Inflammatory macrophage treated with lipopolysaccharide for 4 hours (primary cell): ENCODE measurements at regions not wholly inside any gene's neighbourhood (a gene's known extent, or its start where the extent isn't known, plus 50 kb on each side); places are given as distances from the start of the nearest gene placed in this dataset.

Experiments
- DNase-seq: peaks from one replicate; pipeline ENCODE4 v3.0.0-alpha.2; 2020

GRCh38 chr4:71247706-71248105, 91.1 kb upstream of the SLC4A4 start:
- DNase-seq: no peak

DNA sequence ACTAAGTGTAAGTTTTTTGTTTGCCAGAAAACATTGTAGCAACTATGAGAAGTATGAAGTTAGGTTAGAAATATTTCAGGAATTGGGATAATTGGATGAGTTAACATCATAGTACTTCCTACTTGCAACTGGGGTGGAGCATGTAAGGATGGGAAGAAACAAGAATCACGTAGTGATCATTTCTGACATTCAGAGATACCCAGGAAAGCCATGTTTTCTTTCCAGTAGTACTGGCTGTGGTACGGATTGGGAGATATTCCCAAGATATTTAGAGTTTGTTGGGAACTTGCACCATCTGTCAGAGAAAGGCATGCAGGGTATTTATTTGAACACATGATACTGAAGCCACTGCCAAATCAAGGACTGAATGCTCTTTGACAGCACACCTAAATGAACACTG, 87.6 kb upstream of the SLC4A4 start:
- DNase-seq: no peak

DNA sequence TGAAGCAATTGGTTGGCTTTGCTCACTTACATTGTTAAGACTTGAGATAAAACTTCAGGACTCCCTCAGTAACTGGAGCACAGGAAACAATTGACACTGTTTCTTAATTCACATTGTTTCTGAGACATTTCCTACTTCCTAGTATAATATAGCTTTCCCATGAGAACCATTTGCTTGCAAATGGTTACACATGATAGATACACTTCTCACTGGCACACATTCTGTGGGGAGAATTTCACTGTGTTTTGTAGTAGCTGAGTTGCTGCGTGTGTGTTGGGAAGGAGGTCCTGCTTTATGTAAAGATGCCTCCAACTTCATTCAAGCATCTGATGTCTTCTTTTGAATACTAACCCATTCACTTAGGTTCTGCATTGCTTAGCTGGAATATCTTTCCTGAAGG, 85.3 kb upstream of the SLC4A4 start:
- DNase-seq: no peak

- DNase-seq: no peak
These were observed 84.3 kb upstream of the SLC4A4 start for GRCh38 chr4:71254451-71255012.

DNA sequence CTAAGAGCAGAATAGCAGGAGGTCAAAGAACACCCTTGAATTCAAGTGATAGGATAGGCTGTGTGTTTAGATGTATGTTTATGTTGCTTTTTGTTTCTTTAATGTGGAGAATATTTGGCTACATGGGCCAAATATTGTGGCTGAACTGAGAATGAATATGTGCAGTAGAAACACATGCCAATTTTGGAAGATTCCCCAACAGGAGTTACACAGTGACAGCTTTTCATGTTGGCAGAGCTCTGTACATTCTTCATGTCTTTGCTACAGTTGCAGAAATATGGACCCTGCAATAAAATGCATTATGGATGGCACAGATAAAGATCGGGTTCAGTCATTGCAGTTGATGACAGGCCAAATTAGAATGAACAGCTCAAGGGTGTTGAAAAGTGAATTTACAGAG, 82.8 kb upstream of the SLC4A4 start:
- no peak for DNase-seq

- no peak for DNase-seq
These were observed 81.1 kb upstream of the SLC4A4 start for GRCh38 chr4:71257761-71258160.

GRCh38 chr4:71258323-71258722, 80.5 kb upstream of the SLC4A4 start:
- DNase-seq: no peak

GRCh38 chr4:71259280-71259679, 79.5 kb upstream of the SLC4A4 start:
- no peak for DNase-seq

DNA sequence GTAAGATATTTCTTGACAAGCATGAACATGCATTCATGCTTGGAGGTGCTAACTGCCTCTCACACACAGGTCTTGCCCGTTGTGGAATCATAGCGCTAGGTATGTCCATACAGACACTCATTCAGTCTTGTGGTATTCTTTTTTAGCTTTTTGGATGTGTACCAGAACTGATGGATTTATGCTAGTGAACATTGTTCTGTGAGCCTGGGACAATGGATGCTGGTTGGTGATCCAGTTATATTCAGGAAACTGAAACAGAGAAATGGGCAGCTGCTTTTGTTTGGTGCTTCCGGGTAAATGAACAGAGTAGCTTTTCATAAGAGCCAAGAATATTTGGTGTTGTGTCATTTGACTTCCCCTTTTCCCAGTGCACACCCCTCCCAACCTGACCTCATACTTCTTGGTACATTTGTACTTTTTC, 78.9 kb upstream of the SLC4A4 start:
- peak; percentile 91 for DNase-seq

GRCh38 chr4:71260544-71260943, 78.3 kb upstream of the SLC4A4 start:
- DNase-seq: no peak

- no peak for DNase-seq
These were observed 77.8 kb upstream of the SLC4A4 start for GRCh38 chr4:71261001-71261400.

DNA sequence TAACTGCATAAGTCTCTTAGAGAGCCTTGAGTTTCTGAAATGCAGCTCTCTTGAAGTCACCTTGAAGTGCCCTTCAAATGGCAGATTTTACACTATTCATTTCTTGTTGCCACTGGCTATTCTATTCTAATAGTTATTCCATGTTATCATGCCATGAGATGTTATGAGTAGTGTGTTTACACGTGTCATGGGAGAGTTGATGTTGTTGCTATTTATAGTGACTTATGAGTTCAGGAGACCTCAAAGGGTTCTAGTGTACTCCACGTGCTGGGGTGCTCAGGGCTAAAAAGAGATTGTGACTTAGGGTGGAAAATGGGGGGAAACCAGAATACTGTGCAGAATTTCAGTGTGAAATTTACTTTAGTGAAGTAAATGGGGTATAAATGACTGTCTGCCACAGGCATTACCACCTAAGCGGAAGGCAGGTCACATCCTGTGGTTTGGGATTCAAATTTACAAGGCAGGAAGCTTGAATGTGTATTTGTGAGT, 77.1 kb upstream of the SLC4A4 start:
- no peak for DNase-seq

GRCh38 chr4:71262161-71262560, 76.7 kb upstream of the SLC4A4 start:
- no peak for DNase-seq

DNA sequence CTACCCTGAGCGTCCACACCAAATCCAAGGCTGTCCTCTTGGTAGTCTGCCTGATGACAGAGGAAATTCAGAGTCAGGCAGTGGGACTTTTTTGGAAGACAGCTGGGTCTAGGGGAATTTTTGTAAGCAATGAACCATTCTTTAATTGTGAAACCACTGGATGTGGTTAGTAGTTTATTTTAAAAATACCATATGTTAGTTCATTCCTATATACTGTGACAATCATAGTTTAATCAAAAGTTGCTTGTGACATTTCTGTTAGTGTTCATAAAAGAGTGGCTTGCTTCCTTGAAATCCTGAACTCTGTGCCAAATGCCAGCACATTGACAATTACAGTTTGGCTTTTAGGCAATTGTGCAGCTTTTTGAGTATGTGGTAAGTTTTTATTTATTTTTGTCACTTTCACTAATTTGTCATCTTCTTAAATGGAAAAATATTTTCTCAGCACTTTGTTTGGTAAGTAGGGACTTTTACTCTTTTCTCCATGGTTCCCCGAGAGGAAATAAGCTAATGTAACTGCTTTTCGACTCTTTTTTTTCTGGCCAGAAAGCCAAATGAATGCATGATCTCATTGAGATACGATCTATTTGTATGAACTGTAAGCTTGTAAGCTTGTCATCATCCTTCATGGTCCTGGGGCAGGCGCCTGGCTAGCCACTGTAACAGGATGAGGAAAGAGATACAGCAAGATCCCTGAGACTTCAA, 72.6 kb upstream of the SLC4A4 start:
- DNase-seq: peak; percentile 71

GRCh38 chr4:71267244-71267643, 71.6 kb upstream of the SLC4A4 start:
- no peak for DNase-seq

DNA sequence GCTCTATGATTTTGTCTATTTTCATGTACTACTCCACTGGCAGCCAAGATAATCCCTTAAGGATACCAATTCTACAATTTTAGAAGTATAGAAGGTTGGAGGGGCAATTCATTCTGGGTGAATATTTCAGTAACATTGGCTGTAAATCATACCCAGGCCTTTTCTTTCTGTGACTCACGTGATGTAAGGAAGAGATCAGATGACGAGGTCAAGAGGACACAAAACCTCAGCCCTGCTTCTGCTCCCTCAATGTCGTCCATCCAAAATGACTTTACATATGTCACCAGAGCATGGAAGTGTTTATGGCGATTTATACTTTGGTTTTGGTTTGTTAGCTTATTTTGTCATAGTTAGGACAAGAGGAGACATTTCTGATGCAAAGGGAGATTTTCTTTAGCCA, 70.7 kb upstream of the SLC4A4 start:
- no peak for DNase-seq

GRCh38 chr4:71269233-71269632, 69.6 kb upstream of the SLC4A4 start:
- no peak for DNase-seq

DNA sequence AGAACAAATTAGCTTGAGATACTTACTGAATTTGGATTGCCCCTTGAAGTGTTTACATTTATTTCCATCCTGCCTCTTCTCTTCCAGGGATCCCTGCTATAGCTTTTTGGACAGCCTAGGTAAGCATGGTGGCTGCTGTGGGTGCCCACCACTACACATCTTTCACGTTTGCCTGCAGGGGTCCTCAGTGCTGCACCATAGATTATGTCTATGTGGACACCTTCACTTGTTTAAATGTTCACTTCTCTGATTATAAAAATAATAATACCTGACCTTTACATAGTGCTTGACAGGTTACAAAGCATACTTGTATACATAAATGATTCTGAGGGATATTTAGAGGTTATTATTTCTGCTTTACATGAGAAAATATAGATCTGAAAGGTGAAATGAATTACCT, 67.9 kb upstream of the SLC4A4 start:
- DNase-seq: no peak

GRCh38 chr4:71272976-71273375, 65.8 kb upstream of the SLC4A4 start:
- no peak for DNase-seq

GRCh38 chr4:71275004-71275403, 63.8 kb upstream of the SLC4A4 start:
- DNase-seq: no peak

GRCh38 chr4:71275570-71275969, 63.2 kb upstream of the SLC4A4 start:
- DNase-seq: peak; percentile 11

DNA sequence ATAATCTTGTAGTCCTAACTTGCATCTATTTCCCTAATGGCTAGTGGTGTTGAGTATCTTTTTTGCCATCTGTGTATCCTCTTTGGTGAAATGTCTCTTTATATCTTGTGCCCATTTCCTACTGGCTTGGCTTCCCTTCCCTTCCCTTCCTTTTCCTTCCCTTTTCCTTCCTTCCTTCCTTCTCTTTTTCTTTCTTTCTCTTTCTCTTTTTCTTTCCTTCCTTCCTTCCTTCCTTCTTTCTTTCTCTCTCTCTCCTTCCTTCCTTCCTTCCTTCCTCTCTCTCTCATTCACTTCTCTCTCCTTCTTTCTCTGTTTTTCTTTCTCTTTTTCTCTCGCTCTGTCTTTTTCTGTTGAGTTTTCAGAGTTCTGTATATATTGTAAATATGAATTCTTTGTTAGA, 61.5 kb upstream of the SLC4A4 start:
- DNase-seq: no peak

DNA sequence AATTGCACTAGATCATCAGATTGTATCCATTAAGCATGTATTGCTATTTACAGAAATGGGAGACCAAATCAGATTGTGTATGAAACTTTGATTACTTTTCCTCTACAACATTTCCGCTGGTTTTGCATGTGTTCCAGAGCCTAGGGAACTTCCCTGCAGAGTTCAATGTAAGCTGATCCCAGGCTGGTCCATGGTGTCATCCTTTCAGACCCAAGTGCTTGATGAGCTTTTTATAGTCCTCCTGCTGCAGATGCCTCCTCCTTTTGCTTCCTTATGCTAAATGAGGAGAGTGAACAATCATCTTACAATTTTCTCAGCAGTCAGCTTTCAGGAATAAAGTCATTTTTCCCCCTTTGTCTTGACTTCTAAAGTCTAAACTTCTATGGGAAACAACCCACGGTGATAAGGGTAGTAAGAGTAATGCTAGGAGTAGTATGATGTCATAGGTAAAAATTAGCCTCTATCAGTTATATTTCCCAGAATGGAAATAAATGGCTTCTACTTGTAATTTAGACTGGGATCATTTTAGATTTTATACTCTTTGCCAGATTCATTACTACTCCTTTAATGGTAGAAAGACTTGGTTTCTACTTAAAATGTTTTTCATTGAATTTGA, 55.1 kb upstream of the SLC4A4 start:
- no peak for DNase-seq

GRCh38 chr4:71287305-71287704, 51.5 kb upstream of the SLC4A4 start:
- DNase-seq: no peak

GRCh38 chr4:71288875-71289274, 49.9 kb upstream of the SLC4A4 start:
- DNase-seq: no peak
